Stimulated activated CD8-positive, alpha-beta memory T cell treated with anti-CD3 and anti-CD28 coated beads, Interleukin-7, amount 100 ng/mL, for 4 hours (primary cell): ENCODE measurements at regions not wholly inside any gene's neighbourhood (a gene's known extent, or its start where the extent isn't known, plus 50 kb on each side); places are given as distances from the start of the nearest gene placed in this dataset.
"Not testable (repeated sequence)": the region's sequence is repeated elsewhere in the genome, so short reads cannot be mapped to it uniquely, and the experiment has no call there.

ENCODE experiments used
- DNase-seq, 2 donors: peaks; one replicate each; pipeline ENCODE4 v3.0.0-alpha.2; 2020; ENCODE audit warnings: low read depth in 2 of 2

- no peak for DNase-seq
Measured at GRCh38 chr13:89968470-89968869, 1379.0 kb upstream of the MIR17HG start.

GRCh38 chr13:89970353-89970709, 1377.2 kb upstream of the MIR17HG start:
- DNase-seq, result no peak

GRCh38 chr13:89977203-89977602, 1370.3 kb upstream of the MIR17HG start:
- no peak for DNase-seq

- DNase-seq, result no peak
Measured at GRCh38 chr13:89980896-89981295, 1366.6 kb upstream of the MIR17HG start.

GRCh38 chr13:89982407-89983095, 1364.9 kb upstream of the MIR17HG start:
- DNase-seq, result no peak

- DNase-seq, result no peak
Measured at GRCh38 chr13:89988206-89988605, 1359.3 kb upstream of the MIR17HG start.

- no peak for DNase-seq
Measured at GRCh38 chr13:90003566-90003965, 1343.9 kb upstream of the MIR17HG start.

GRCh38 chr13:90008707-90009149, 1338.8 kb upstream of the MIR17HG start:
- DNase-seq, result no peak

GRCh38 chr13:90014038-90014437, 1333.4 kb upstream of the MIR17HG start:
- DNase-seq, result no peak

- no peak for DNase-seq
Measured at GRCh38 chr13:90015565-90016507, 1331.7 kb upstream of the MIR17HG start.

- DNase-seq, result no peak
Measured at GRCh38 chr13:90016688-90017087, 1330.8 kb upstream of the MIR17HG start.

GRCh38 chr13:90020536-90021070, 1326.9 kb upstream of the MIR17HG start:
- no peak for DNase-seq

- DNase-seq, result no peak
Measured at GRCh38 chr13:90027409-90027808, 1320.1 kb upstream of the MIR17HG start.

- DNase-seq, result no peak
Measured at GRCh38 chr13:90032313-90032712, 1315.2 kb upstream of the MIR17HG start.

GRCh38 chr13:90032841-90033493, 1314.5 kb upstream of the MIR17HG start:
- DNase-seq, result no peak

GRCh38 chr13:90039516-90039915, 1308.0 kb upstream of the MIR17HG start:
- DNase-seq, result no peak

GRCh38 chr13:90047600-90047999, 1299.9 kb upstream of the MIR17HG start:
- DNase-seq, result no peak

GRCh38 chr13:90049989-90050671, 1297.4 kb upstream of the MIR17HG start:
- no peak for DNase-seq

- DNase-seq, result no peak
Measured at GRCh38 chr13:90055121-90055520, 1292.4 kb upstream of the MIR17HG start.

- DNase-seq, result no peak
Measured at GRCh38 chr13:90055760-90056159, 1291.7 kb upstream of the MIR17HG start.

- DNase-seq, result not testable (repeated sequence)
Measured at GRCh38 chr13:90064226-90064625, 1283.3 kb upstream of the MIR17HG start.

- DNase-seq, result no peak
Measured at GRCh38 chr13:90068658-90069057, 1278.8 kb upstream of the MIR17HG start.
